ENCODE measurements at regions not wholly inside any gene's neighbourhood (a gene's known extent, or its start where the extent isn't known, plus 50 kb on each side); places are given as distances from the start of the nearest gene placed in this dataset.

- WGBS: 100% methylated on average over 1 of the region's 1 CpG
- DNase-seq (ENCODE audit: low read depth in 6 of 9, low spot score in 9 of 9): no peak
- Histone ChIP-seq H3K9me3 (ENCODE audit: control insufficient read depth in 2 of 2, insufficient read depth in 1 of 2, low read length in 1 of 2) (no peaks in the 10 kb centered on the region), H3K4me1 (ENCODE audit: control insufficient read depth in 2 of 2, insufficient read depth in 2 of 2, low read length in 2 of 2) (no peaks in the 10 kb centered on the region), H3K4me3 (ENCODE audit: low read length in 2 of 2) (no peak overlapping the region), H3K36me3 (ENCODE audit: control insufficient read depth in 2 of 2, insufficient read depth in 2 of 2, low read length in 1 of 2) (no peaks in the 10 kb centered on the region), H3K27me3 (ENCODE audit: control insufficient read depth in 2 of 2, insufficient read depth in 1 of 2, low read length in 1 of 2) (no peaks in the 10 kb centered on the region), H3K27ac (ENCODE audit: low read depth in 1 of 2, low read length in 1 of 2) (no peak overlapping the region)
These were observed 405.3 kb downstream of the MBD2 start for GRCh38 chr18:53819174-53819573.

- no peak for DNase-seq (ENCODE audit: low read depth in 6 of 9, low spot score in 9 of 9)
- Histone ChIP-seq H3K4me3 (ENCODE audit: low read length in 2 of 2) (no peak overlapping the region), H3K27me3 (ENCODE audit: control insufficient read depth in 2 of 2, insufficient read depth in 1 of 2, low read length in 1 of 2) (no peaks in the 10 kb centered on the region), H3K36me3 (ENCODE audit: control insufficient read depth in 2 of 2, insufficient read depth in 2 of 2, low read length in 1 of 2) (no peaks in the 10 kb centered on the region), H3K9me3 (ENCODE audit: control insufficient read depth in 2 of 2, insufficient read depth in 1 of 2, low read length in 1 of 2) (no peaks in the 10 kb centered on the region), H3K4me1 (ENCODE audit: control insufficient read depth in 2 of 2, insufficient read depth in 2 of 2, low read length in 2 of 2) (no peaks in the 10 kb centered on the region), H3K27ac (ENCODE audit: low read depth in 1 of 2, low read length in 1 of 2) (no peak overlapping the region)
- WGBS: 95% methylated on average over 1 of the region's 1 CpG
These were observed 406.2 kb downstream of the MBD2 start for GRCh38 chr18:53817976-53818950.

- H3K27me3 ChIP-seq (ENCODE audit: control insufficient read depth in 2 of 2, insufficient read depth in 1 of 2, low read length in 1 of 2): no peaks in the 10 kb centered on the region
- H3K4me1 ChIP-seq (ENCODE audit: control insufficient read depth in 2 of 2, insufficient read depth in 2 of 2, low read length in 2 of 2): no peaks in the 10 kb centered on the region
- no peak overlapping the region for H3K4me3 ChIP-seq (ENCODE audit: low read length in 2 of 2)
- no peak for DNase-seq (ENCODE audit: low read depth in 6 of 9, low spot score in 9 of 9)
- 96% methylated on average over 2 of the region's 2 CpGs for WGBS
- no peak overlapping the region for H3K27ac ChIP-seq (ENCODE audit: low read depth in 1 of 2, low read length in 1 of 2)
- peaks cover 0 to 11% of the 10 kb centered on the region in 2 donors for H3K9me3 ChIP-seq (ENCODE audit: control insufficient read depth in 2 of 2, insufficient read depth in 1 of 2, low read length in 1 of 2)
- no peaks in the 10 kb centered on the region for H3K36me3 ChIP-seq (ENCODE audit: control insufficient read depth in 2 of 2, insufficient read depth in 2 of 2, low read length in 1 of 2)
These were observed 424.3 kb downstream of the MBD2 start for GRCh38 chr18:53800171-53800570.

- no peak for DNase-seq (ENCODE audit: low read depth in 6 of 9, low spot score in 9 of 9)
- Histone ChIP-seq H3K27ac (ENCODE audit: low read depth in 1 of 2, low read length in 1 of 2) (no peak overlapping the region), H3K36me3 (ENCODE audit: control insufficient read depth in 2 of 2, insufficient read depth in 2 of 2, low read length in 1 of 2) (no peaks in the 10 kb centered on the region), H3K4me3 (ENCODE audit: low read length in 2 of 2) (no peak overlapping the region), H3K9me3 (ENCODE audit: control insufficient read depth in 2 of 2, insufficient read depth in 1 of 2, low read length in 1 of 2) (peaks cover 0 to 3% of the 10 kb centered on the region in 2 donors), H3K4me1 (ENCODE audit: control insufficient read depth in 2 of 2, insufficient read depth in 2 of 2, low read length in 2 of 2) (no peaks in the 10 kb centered on the region), H3K27me3 (ENCODE audit: control insufficient read depth in 2 of 2, insufficient read depth in 1 of 2, low read length in 1 of 2) (no peaks in the 10 kb centered on the region)
These were observed 425.3 kb downstream of the MBD2 start for GRCh38 chr18:53799134-53799533.

- H3K27ac ChIP-seq (ENCODE audit: low read depth in 1 of 2, low read length in 1 of 2): no peak overlapping the region
- H3K4me1 ChIP-seq (ENCODE audit: control insufficient read depth in 2 of 2, insufficient read depth in 2 of 2, low read length in 2 of 2): no peaks in the 10 kb centered on the region
- 80% methylated on average over 1 of the region's 1 CpG for WGBS
- no peak overlapping the region for H3K4me3 ChIP-seq (ENCODE audit: low read length in 2 of 2)
- no peaks in the 10 kb centered on the region for H3K9me3 ChIP-seq (ENCODE audit: control insufficient read depth in 2 of 2, insufficient read depth in 1 of 2, low read length in 1 of 2)
- no peak for DNase-seq (ENCODE audit: low read depth in 6 of 9, low spot score in 9 of 9)
- H3K27me3 ChIP-seq (ENCODE audit: control insufficient read depth in 2 of 2, insufficient read depth in 1 of 2, low read length in 1 of 2): no peaks in the 10 kb centered on the region
- H3K36me3 ChIP-seq (ENCODE audit: control insufficient read depth in 2 of 2, insufficient read depth in 2 of 2, low read length in 1 of 2): no peaks in the 10 kb centered on the region
These were observed 426.0 kb downstream of the MBD2 start for GRCh38 chr18:53798516-53798915.

- no peak overlapping the region for H3K27ac ChIP-seq (ENCODE audit: low read depth in 1 of 2, low read length in 1 of 2)
- no peaks in the 10 kb centered on the region for H3K9me3 ChIP-seq (ENCODE audit: control insufficient read depth in 2 of 2, insufficient read depth in 1 of 2, low read length in 1 of 2)
- no peaks in the 10 kb centered on the region for H3K27me3 ChIP-seq (ENCODE audit: control insufficient read depth in 2 of 2, insufficient read depth in 1 of 2, low read length in 1 of 2)
- no peaks in the 10 kb centered on the region for H3K4me1 ChIP-seq (ENCODE audit: control insufficient read depth in 2 of 2, insufficient read depth in 2 of 2, low read length in 2 of 2)
- no peak overlapping the region for H3K4me3 ChIP-seq (ENCODE audit: low read length in 2 of 2)
- no peak for DNase-seq (ENCODE audit: low read depth in 6 of 9, low spot score in 9 of 9)
- no peaks in the 10 kb centered on the region for H3K36me3 ChIP-seq (ENCODE audit: control insufficient read depth in 2 of 2, insufficient read depth in 2 of 2, low read length in 1 of 2)
- 74% methylated on average over 2 of the region's 2 CpGs for whole genome bisulfite sequencing
These were observed 426.4 kb downstream of the MBD2 start for GRCh38 chr18:53797998-53798495.

- 89% methylated on average over 1 of the region's 1 CpG for WGBS
- no peaks in the 10 kb centered on the region for H3K27me3 ChIP-seq (ENCODE audit: control insufficient read depth in 2 of 2, insufficient read depth in 1 of 2, low read length in 1 of 2)
- H3K4me3 ChIP-seq (ENCODE audit: low read length in 2 of 2): no peak overlapping the region
- DNase-seq (ENCODE audit: low read depth in 6 of 9, low spot score in 9 of 9): no peak
- H3K36me3 ChIP-seq (ENCODE audit: control insufficient read depth in 2 of 2, insufficient read depth in 2 of 2, low read length in 1 of 2): no peaks in the 10 kb centered on the region
- H3K27ac ChIP-seq (ENCODE audit: low read depth in 1 of 2, low read length in 1 of 2): no peak overlapping the region
- H3K4me1 ChIP-seq (ENCODE audit: control insufficient read depth in 2 of 2, insufficient read depth in 2 of 2, low read length in 2 of 2): no peaks in the 10 kb centered on the region
- no peaks in the 10 kb centered on the region for H3K9me3 ChIP-seq (ENCODE audit: control insufficient read depth in 2 of 2, insufficient read depth in 1 of 2, low read length in 1 of 2)
These were observed 428.3 kb downstream of the MBD2 start for GRCh38 chr18:53796040-53796729.

- H3K36me3 ChIP-seq (ENCODE audit: control insufficient read depth in 2 of 2, insufficient read depth in 2 of 2, low read length in 1 of 2): no peaks in the 10 kb centered on the region
- H3K27ac ChIP-seq (ENCODE audit: low read depth in 1 of 2, low read length in 1 of 2): no peak overlapping the region
- no peaks in the 10 kb centered on the region for H3K9me3 ChIP-seq (ENCODE audit: control insufficient read depth in 2 of 2, insufficient read depth in 1 of 2, low read length in 1 of 2)
- no peaks in the 10 kb centered on the region for H3K4me1 ChIP-seq (ENCODE audit: control insufficient read depth in 2 of 2, insufficient read depth in 2 of 2, low read length in 2 of 2)
- DNase-seq (ENCODE audit: low read depth in 6 of 9, low spot score in 9 of 9): no peak
- no peaks in the 10 kb centered on the region for H3K27me3 ChIP-seq (ENCODE audit: control insufficient read depth in 2 of 2, insufficient read depth in 1 of 2, low read length in 1 of 2)
- no peak overlapping the region for H3K4me3 ChIP-seq (ENCODE audit: low read length in 2 of 2)
These were observed 428.9 kb downstream of the MBD2 start for GRCh38 chr18:53795610-53796009.

- no peak overlapping the region for H3K4me3 ChIP-seq (ENCODE audit: low read length in 2 of 2)
- no peaks in the 10 kb centered on the region for H3K27me3 ChIP-seq (ENCODE audit: control insufficient read depth in 2 of 2, insufficient read depth in 1 of 2, low read length in 1 of 2)
- DNase-seq (ENCODE audit: low read depth in 6 of 9, low spot score in 9 of 9): no peak
- WGBS: 95% methylated on average over 3 of the region's 3 CpGs
- no peaks in the 10 kb centered on the region for H3K9me3 ChIP-seq (ENCODE audit: control insufficient read depth in 2 of 2, insufficient read depth in 1 of 2, low read length in 1 of 2)
- no peaks in the 10 kb centered on the region for H3K4me1 ChIP-seq (ENCODE audit: control insufficient read depth in 2 of 2, insufficient read depth in 2 of 2, low read length in 2 of 2)
- H3K36me3 ChIP-seq (ENCODE audit: control insufficient read depth in 2 of 2, insufficient read depth in 2 of 2, low read length in 1 of 2): no peaks in the 10 kb centered on the region
- no peak overlapping the region for H3K27ac ChIP-seq (ENCODE audit: low read depth in 1 of 2, low read length in 1 of 2)
These were observed 429.4 kb downstream of the MBD2 start for GRCh38 chr18:53795061-53795460.

Measured in thymus (tissue), 11 donors.